Mesenchymal stem cell (in vitro differentiated cells and primary cell): ENCODE measurements at regions not wholly inside any gene's neighbourhood (a gene's known extent, or its start where the extent isn't known, plus 50 kb on each side); places are given as distances from the start of the nearest gene placed in this dataset.

ENCODE experiments used
- DNase-seq: peaks from one replicate; pipeline ENCODE4 v3.0.0-alpha.2; 2013
- H2AFZ ChIP-seq: one replicate; pipeline ENCODE4 v1.6.1; 2013; ENCODE audit warnings: low read depth, mild to moderate bottlenecking, control low read depth, inconsistent platforms, low read length, moderate library complexity
- H2AK5ac ChIP-seq: 2 replicates; pipeline ENCODE4 v1.6.1; 2013; ENCODE audit warnings: low read length, moderate library complexity, mild to moderate bottlenecking, inconsistent platforms; ENCODE audit not compliant: severe bottlenecking
- H2BK120ac ChIP-seq: one replicate; pipeline ENCODE4 v1.6.1; 2013; ENCODE audit warnings: low read depth, mild to moderate bottlenecking, inconsistent platforms, low read length, moderate library complexity
- H2BK12ac ChIP-seq, 2 experiments: one replicate each; pipeline ENCODE4 v1.6.1; 2013; ENCODE audit warnings: inconsistent platforms in 2 of 2, low read length in 2 of 2, mild to moderate bottlenecking in 2 of 2, moderate library complexity in 2 of 2, control low read depth in 1 of 2
- H2BK15ac ChIP-seq: one replicate; pipeline ENCODE4 v1.6.1; 2013; ENCODE audit warnings: mild to moderate bottlenecking, low read depth, inconsistent platforms; ENCODE audit not compliant: poor library complexity, severe bottlenecking
- H2BK5ac ChIP-seq: 2 replicates; pipeline ENCODE4 v1.6.1; 2013; ENCODE audit warnings: low read depth, mild to moderate bottlenecking, low read length, control low read depth, inconsistent platforms; ENCODE audit not compliant: poor library complexity, severe bottlenecking
- H3K14ac ChIP-seq, 2 experiments: one replicate each; pipeline ENCODE4 v1.6.1; 2013; ENCODE audit warnings: inconsistent platforms in 2 of 2, low read length in 2 of 2, control low read depth in 1 of 2, mild to moderate bottlenecking in 1 of 2, moderate library complexity in 1 of 2
- H3K18ac ChIP-seq, 2 experiments: one replicate each; pipeline ENCODE4 v1.6.1; 2013; ENCODE audit warnings: inconsistent platforms in 2 of 2, low read length in 2 of 2, control low read depth in 1 of 2, low read depth in 1 of 2, mild to moderate bottlenecking in 1 of 2
- H3K23ac ChIP-seq, 2 experiments: one replicate each; pipeline ENCODE4 v1.6.1; 2013; ENCODE audit warnings: inconsistent platforms in 2 of 2, low read length in 2 of 2, mild to moderate bottlenecking in 2 of 2, moderate library complexity in 2 of 2, control low read depth in 1 of 2
- H3K27ac ChIP-seq: 2 replicates; pipeline ENCODE4 v1.5.1; 2013; ENCODE audit warnings: mild to moderate bottlenecking, moderate library complexity, low read length, control low read depth, inconsistent platforms; ENCODE audit not compliant: poor library complexity, severe bottlenecking
- H3K27me3 ChIP-seq, 2 experiments: 2 replicates each; pipeline versions ENCODE4 v1.6.1 to v1.7.0; 2013; ENCODE audit warnings: low read length in 2 of 2, mild to moderate bottlenecking in 2 of 2, moderate library complexity in 2 of 2, control low read depth in 1 of 2, inconsistent platforms in 1 of 2; ENCODE audit not compliant: control insufficient read depth in 1 of 2, insufficient read depth in 1 of 2
- H3K36me3 ChIP-seq, 2 experiments: 2 replicates each; pipeline versions ENCODE4 v1.6.1 to v1.7.0; 2013; ENCODE audit warnings: low read length in 2 of 2, control low read depth in 1 of 2, inconsistent platforms in 1 of 2, low read depth in 1 of 2, mild to moderate bottlenecking in 1 of 2; ENCODE audit not compliant: insufficient read depth in 2 of 2, control insufficient read depth in 1 of 2
- H3K4ac ChIP-seq, 2 experiments: one replicate each; pipeline ENCODE4 v1.6.1; 2013; ENCODE audit warnings: inconsistent platforms in 2 of 2, low read length in 2 of 2, mild to moderate bottlenecking in 2 of 2, moderate library complexity in 2 of 2, control low read depth in 1 of 2, low read depth in 1 of 2
- H3K4me1 ChIP-seq: 2 replicates; pipeline ENCODE4 v1.6.1; 2013; ENCODE audit warnings: low read depth, low read length, control low read depth; ENCODE audit not compliant: control insufficient read depth, insufficient read depth
- H3K4me2 ChIP-seq: 2 replicates; pipeline ENCODE4 v1.6.1; 2013; ENCODE audit warnings: low read length, mild to moderate bottlenecking, inconsistent platforms; ENCODE audit not compliant: poor library complexity, severe bottlenecking
- H3K4me3 ChIP-seq, 2 experiments: 2 replicates each; pipeline versions ENCODE4 v1.5.1 to v1.7.0; 2013; ENCODE audit warnings: low read length in 2 of 2, mild to moderate bottlenecking in 2 of 2, control low read depth in 1 of 2, low read depth in 1 of 2; ENCODE audit not compliant: insufficient read depth in 1 of 2
- H3K79me1 ChIP-seq: replicated peaks from 2 replicates; pipeline ENCODE4 v1.6.1; 2013; ENCODE audit warnings: mild to moderate bottlenecking, control low read depth, low read length, inconsistent platforms; ENCODE audit not compliant: poor library complexity, severe bottlenecking
- H3K9ac ChIP-seq: 2 replicates; pipeline ENCODE4 v1.7.0; 2013; ENCODE audit warnings: mild to moderate bottlenecking, low read length, moderate library complexity
- H3K9me3 ChIP-seq: 2 replicates; pipeline ENCODE4 v1.7.0; 2013; ENCODE audit warnings: mild to moderate bottlenecking, low read length; ENCODE audit not compliant: control insufficient read depth
- H4K8ac ChIP-seq: one replicate; pipeline ENCODE4 v1.6.1; 2013; ENCODE audit warnings: inconsistent platforms, mild to moderate bottlenecking, low read length, moderate library complexity
- H4K91ac ChIP-seq: one replicate; pipeline ENCODE4 v1.6.1; 2013; ENCODE audit warnings: mild to moderate bottlenecking, low read length, inconsistent platforms
- WGBS: methylation state at CpG from one replicate; pipeline ENCODE4 v1.1.7; 2013; ENCODE audit warnings: mixed read lengths; 5-methylcytosine and 5-hydroxymethylcytosine counted together

- Histone ChIP-seq H2AFZ (no peak overlapping the region), H3K4me2 (no peak overlapping the region), H3K36me3 (no peaks in the 10 kb centered on the region), H3K14ac (no peak overlapping the region), H4K8ac (no peak overlapping the region), H2BK12ac (no peak overlapping the region), H3K79me1 (no peaks in the 10 kb centered on the region), H3K9me3 (no peaks in the 10 kb centered on the region), H3K27me3 (peaks cover 0 to 37% of the 10 kb centered on the region in 2 experiments), H2BK15ac (no peak overlapping the region), H3K23ac (no peak overlapping the region), H3K4me1 (no peaks in the 10 kb centered on the region), H4K91ac (no peak overlapping the region), H3K4me3 (no peak overlapping the region), H3K4ac (no peak overlapping the region), H3K18ac (no peak overlapping the region), H2BK5ac (no peak overlapping the region), H2BK120ac (no peak overlapping the region), H2AK5ac (no peak overlapping the region), H3K27ac (no peak overlapping the region), H3K9ac (no peak overlapping the region)
- WGBS, result 75% methylated on average over 4 of the region's 4 CpGs
- DNase-seq, result no peak
These were observed 159.2 kb upstream of the PPP2R3A start for GRCh38 chr3:135806317-135806716.

GRCh38 chr3:135807879-135808278, 157.6 kb upstream of the PPP2R3A start:
- Histone ChIP-seq H4K91ac (no peak overlapping the region), H3K9ac (no peak overlapping the region), H2BK12ac (no peak overlapping the region), H2BK120ac (no peak overlapping the region), H3K23ac (no peak overlapping the region), H2BK15ac (no peak overlapping the region), H3K27me3 (peaks cover 0 to 39% of the 10 kb centered on the region in 2 experiments), H2AK5ac (no peak overlapping the region), H3K27ac (no peak overlapping the region), H3K18ac (no peak overlapping the region), H2BK5ac (no peak overlapping the region), H2AFZ (no peak overlapping the region), H3K4me1 (no peaks in the 10 kb centered on the region), H3K14ac (no peak overlapping the region), H3K4me2 (no peak overlapping the region), H3K4ac (no peak overlapping the region), H3K36me3 (no peaks in the 10 kb centered on the region), H3K9me3 (no peaks in the 10 kb centered on the region), H3K4me3 (no peak overlapping the region), H3K79me1 (no peaks in the 10 kb centered on the region), H4K8ac (no peak overlapping the region)
- no peak for DNase-seq
- 11% methylated on average over 1 of the region's 1 CpG for WGBS

- H3K4ac ChIP-seq, result no peak overlapping the region
- no peak overlapping the region for H3K4me3 ChIP-seq
- H2BK15ac ChIP-seq, result no peak overlapping the region
- 63% methylated on average over 4 of the region's 4 CpGs for WGBS
- H2BK5ac ChIP-seq, result no peak overlapping the region
- no peaks in the 10 kb centered on the region for H3K4me1 ChIP-seq
- H3K36me3 ChIP-seq, result no peaks in the 10 kb centered on the region
- no peak overlapping the region for H3K27ac ChIP-seq
- H3K18ac ChIP-seq, result no peak overlapping the region
- no peak overlapping the region for H4K8ac ChIP-seq
- H3K4me2 ChIP-seq, result no peak overlapping the region
- no peak overlapping the region for H3K9ac ChIP-seq
- DNase-seq, result no peak
- no peak overlapping the region for H2AK5ac ChIP-seq
- no peak overlapping the region for H2BK120ac ChIP-seq
- H3K9me3 ChIP-seq, result no peaks in the 10 kb centered on the region
- H3K14ac ChIP-seq, result no peak overlapping the region
- no peaks in the 10 kb centered on the region for H3K79me1 ChIP-seq
- no peak overlapping the region for H4K91ac ChIP-seq
- no peak overlapping the region for H3K23ac ChIP-seq
- H2AFZ ChIP-seq, result no peak overlapping the region
- H2BK12ac ChIP-seq, result no peak overlapping the region
- peaks cover 0 to 36% of the 10 kb centered on the region in 2 experiments for H3K27me3 ChIP-seq
These were observed 156.4 kb upstream of the PPP2R3A start for GRCh38 chr3:135809021-135809634.

GRCh38 chr3:135811651-135812050, 153.9 kb upstream of the PPP2R3A start:
- Histone ChIP-seq H2BK120ac (no peak overlapping the region), H3K27me3 (peaks cover 0 to 29% of the 10 kb centered on the region in 2 experiments), H3K18ac (no peak overlapping the region), H4K8ac (no peak overlapping the region), H2BK12ac (no peak overlapping the region), H2BK15ac (no peak overlapping the region), H3K4me1 (no peaks in the 10 kb centered on the region), H3K27ac (no peak overlapping the region), H3K4me3 (no peak overlapping the region), H3K23ac (no peak overlapping the region), H4K91ac (no peak overlapping the region), H2BK5ac (no peak overlapping the region), H2AK5ac (no peak overlapping the region), H3K4me2 (no peak overlapping the region), H3K36me3 (no peaks in the 10 kb centered on the region), H3K9me3 (no peaks in the 10 kb centered on the region), H2AFZ (no peak overlapping the region), H3K9ac (no peak overlapping the region), H3K14ac (no peak overlapping the region), H3K4ac (no peak overlapping the region), H3K79me1 (no peaks in the 10 kb centered on the region)
- 67% methylated on average over 7 of the region's 8 CpGs for WGBS
- no peak for DNase-seq
